OCI-LY1 (cell line): ENCODE measurements at regions not wholly inside any gene's neighbourhood (a gene's known extent, or its start where the extent isn't known, plus 50 kb on each side); places are given as distances from the start of the nearest gene placed in this dataset.

Source experiments
- H2AFZ ChIP-seq: fragments of 200-600 bp; sonication (generic), shearing (Covaris generic); 2 replicates; pipeline ENCODE4 v1.6.0; 2014; ENCODE audit warnings: antibody characterized with exemption, mild to moderate bottlenecking, low read length
- H3F3A ChIP-seq: fragments of 200-600 bp; sonication (generic), shearing (Covaris generic); 2 replicates; pipeline ENCODE4 v1.6.0; 2014; ENCODE audit warnings: mild to moderate bottlenecking, antibody characterized with exemption, low read length, moderate library complexity; ENCODE audit not compliant: insufficient read depth
- H3K27ac ChIP-seq: fragments of 200-600 bp; sonication (generic); 2 replicates; pipeline ENCODE4 v1.5.1; 2014; ENCODE audit warnings: low read length, mixed run types, mild to moderate bottlenecking, low read depth; ENCODE audit not compliant: poor library complexity, severe bottlenecking
- H3K27me3 ChIP-seq: fragments of 200-600 bp; sonication (generic); 2 replicates; pipeline ENCODE4 v1.6.0; 2014; ENCODE audit warnings: antibody characterized with exemption, mild to moderate bottlenecking, low read length, moderate library complexity; ENCODE audit not compliant: insufficient read depth
- H3K36me3 ChIP-seq: fragments of 200-600 bp; sonication (generic); 2 replicates; pipeline ENCODE4 v1.6.1; 2014; ENCODE audit warnings: mild to moderate bottlenecking, antibody characterized with exemption, low read length, moderate library complexity, mixed read lengths; ENCODE audit not compliant: insufficient read depth
- H3K4me1 ChIP-seq: fragments of 200-600 bp; sonication (generic); 2 replicates; pipeline ENCODE4 v1.5.1; 2014; ENCODE audit warnings: mild to moderate bottlenecking, low read length, moderate library complexity; ENCODE audit not compliant: insufficient read depth, severe bottlenecking
- H3K4me2 ChIP-seq: fragments of 200-600 bp; sonication (generic), shearing (Covaris generic); 2 replicates; pipeline ENCODE4 v1.6.1; 2014; ENCODE audit warnings: low read length
- H3K4me3 ChIP-seq: fragments of 200-600 bp; sonication (generic); 2 replicates; pipeline ENCODE4 v1.5.1; 2014; ENCODE audit warnings: low read length, low read depth, mild to moderate bottlenecking, mixed read lengths; ENCODE audit not compliant: poor library complexity, severe bottlenecking
- H3K79me2 ChIP-seq: fragments of 200-600 bp; shearing (Covaris generic); 2 replicates; pipeline ENCODE4 v1.6.1; 2016; ENCODE audit warnings: mixed run types, low read length, mixed read lengths; ENCODE audit not compliant: insufficient read depth
- H3K9ac ChIP-seq: fragments of 200-600 bp; sonication (generic), shearing (Covaris generic); 2 replicates; pipeline ENCODE4 v1.6.1; 2014; ENCODE audit warnings: mild to moderate bottlenecking, low read length, mixed read lengths
- H3K9me2 ChIP-seq: fragments of 200-600 bp; sonication (generic), shearing (Covaris generic); 2 replicates; pipeline ENCODE4 v1.6.1; 2014; ENCODE audit warnings: low read depth, mild to moderate bottlenecking, low read length, mixed read lengths
- H3K9me3 ChIP-seq: fragments of 200-600 bp; shearing (Covaris generic); 2 replicates; pipeline ENCODE4 v1.6.1; 2014; ENCODE audit warnings: low read length, mixed read lengths
- H4K20me1 ChIP-seq: fragments of 200-600 bp; sonication (generic), shearing (Covaris generic); 2 replicates; pipeline ENCODE4 v1.6.0; 2016; ENCODE audit warnings: mild to moderate bottlenecking, low read length; ENCODE audit not compliant: insufficient read depth
- EZH2 ChIP-seq: fragments of 200-600 bp; sonication (generic), shearing (Covaris generic); IDR thresholded peaks from 2 replicates; pipeline ENCODE4 v1.8.0; 2017; ENCODE audit warnings: borderline replicate concordance, mixed run types, mild to moderate bottlenecking, antibody characterized with exemption, low read length, moderate library complexity, mixed read lengths
- TF ChIP-seq, protein P1 (sequence below): fragments of 200-600 bp; sonication (generic), shearing (Covaris generic); IDR thresholded peaks from 2 replicates; pipeline ENCODE4 v1.5.1; 2017; ENCODE audit warnings: mild to moderate bottlenecking, antibody characterized with exemption, low read length, moderate library complexity, mixed read lengths

DNA sequence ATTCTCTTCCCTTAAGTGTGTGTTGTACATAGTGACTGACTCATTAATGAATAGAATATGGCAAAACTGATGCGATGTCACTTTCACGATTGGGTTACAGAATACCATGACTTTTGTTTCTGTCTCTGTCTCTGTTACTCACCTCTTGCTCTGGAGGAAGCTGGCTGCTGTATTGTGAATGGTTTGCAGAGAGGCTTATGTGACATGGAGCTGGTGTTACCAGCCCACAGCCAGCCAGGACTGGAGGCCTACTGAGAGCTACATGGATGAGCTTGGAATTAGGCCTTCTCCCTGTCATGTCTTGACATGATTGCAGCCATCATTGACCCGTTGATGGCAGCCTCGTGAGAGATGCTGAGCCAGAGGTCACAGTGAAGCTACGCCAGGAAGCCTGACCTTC, 161.9 kb downstream of the TAF11L14 start:
- Histone ChIP-seq H3K4me3 (no peak overlapping the region), H3K27ac (no peak overlapping the region), H3K4me1 (no peaks in the 10 kb centered on the region), H3K79me2 (no peaks in the 10 kb centered on the region), H3K4me2 (no peak overlapping the region), H2AFZ (no peak overlapping the region), H3K9me2 (no peaks in the 10 kb centered on the region), H3K9ac (no peak overlapping the region), H3K9me3 (no peaks in the 10 kb centered on the region), H3K36me3 (no peaks in the 10 kb centered on the region; the same call in 1 of the 2 replicates), H4K20me1 (no peaks in the 10 kb centered on the region), H3K27me3 (no peaks in the 10 kb centered on the region), H3F3A (no peaks in the 10 kb centered on the region)
- no peak for TF ChIP-seq EZH2
- TF ChIP-seq, protein P1, sequence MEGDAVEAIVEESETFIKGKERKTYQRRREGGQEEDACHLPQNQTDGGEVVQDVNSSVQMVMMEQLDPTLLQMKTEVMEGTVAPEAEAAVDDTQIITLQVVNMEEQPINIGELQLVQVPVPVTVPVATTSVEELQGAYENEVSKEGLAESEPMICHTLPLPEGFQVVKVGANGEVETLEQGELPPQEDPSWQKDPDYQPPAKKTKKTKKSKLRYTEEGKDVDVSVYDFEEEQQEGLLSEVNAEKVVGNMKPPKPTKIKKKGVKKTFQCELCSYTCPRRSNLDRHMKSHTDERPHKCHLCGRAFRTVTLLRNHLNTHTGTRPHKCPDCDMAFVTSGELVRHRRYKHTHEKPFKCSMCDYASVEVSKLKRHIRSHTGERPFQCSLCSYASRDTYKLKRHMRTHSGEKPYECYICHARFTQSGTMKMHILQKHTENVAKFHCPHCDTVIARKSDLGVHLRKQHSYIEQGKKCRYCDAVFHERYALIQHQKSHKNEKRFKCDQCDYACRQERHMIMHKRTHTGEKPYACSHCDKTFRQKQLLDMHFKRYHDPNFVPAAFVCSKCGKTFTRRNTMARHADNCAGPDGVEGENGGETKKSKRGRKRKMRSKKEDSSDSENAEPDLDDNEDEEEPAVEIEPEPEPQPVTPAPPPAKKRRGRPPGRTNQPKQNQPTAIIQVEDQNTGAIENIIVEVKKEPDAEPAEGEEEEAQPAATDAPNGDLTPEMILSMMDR, result no peak

DNA sequence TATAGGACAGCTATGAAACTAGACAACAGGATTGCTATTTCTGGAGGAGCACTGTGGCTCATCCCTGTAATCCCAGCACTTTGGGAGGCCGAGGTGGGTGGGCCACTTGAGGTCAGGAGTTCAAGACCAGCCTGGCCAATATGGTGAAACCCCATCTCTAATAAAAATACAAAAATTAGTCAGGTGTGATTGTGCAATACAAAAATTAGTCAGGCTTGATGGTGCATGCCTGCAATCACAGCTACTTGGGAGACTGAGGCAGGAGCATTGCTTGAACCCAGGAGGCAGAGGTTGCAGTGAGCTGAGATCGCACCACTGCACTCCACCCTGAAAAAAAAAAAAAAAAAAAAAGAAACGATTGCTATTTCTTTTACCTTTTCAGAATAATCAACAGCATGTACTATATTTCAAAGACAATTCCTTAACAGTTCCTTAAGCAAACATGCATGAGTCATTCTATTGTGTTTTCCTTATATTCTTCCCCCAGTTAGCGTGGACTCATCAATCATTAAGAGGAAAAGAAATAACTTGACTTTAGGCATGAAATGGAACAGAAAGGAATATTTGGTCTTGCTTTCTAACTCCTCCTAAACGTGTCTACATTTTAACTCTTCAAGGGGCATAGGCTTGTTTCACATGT, 162.6 kb downstream of the TAF11L14 start:
- no peaks in the 10 kb centered on the region; the same call in 1 of the 2 replicates for H3K36me3 ChIP-seq
- no peaks in the 10 kb centered on the region for H3K9me2 ChIP-seq
- H3K4me3 ChIP-seq, result no peak overlapping the region
- H2AFZ ChIP-seq, result no peak overlapping the region
- no peaks in the 10 kb centered on the region for H4K20me1 ChIP-seq
- no peaks in the 10 kb centered on the region for H3K4me1 ChIP-seq
- H3K4me2 ChIP-seq, result no peak overlapping the region
- no peak for TF ChIP-seq EZH2
- no peak overlapping the region for H3K27ac ChIP-seq
- H3K79me2 ChIP-seq, result no peaks in the 10 kb centered on the region
- H3F3A ChIP-seq, result no peaks in the 10 kb centered on the region
- no peak overlapping the region for H3K9ac ChIP-seq
- no peaks in the 10 kb centered on the region for H3K27me3 ChIP-seq
- H3K9me3 ChIP-seq, result no peaks in the 10 kb centered on the region

DNA sequence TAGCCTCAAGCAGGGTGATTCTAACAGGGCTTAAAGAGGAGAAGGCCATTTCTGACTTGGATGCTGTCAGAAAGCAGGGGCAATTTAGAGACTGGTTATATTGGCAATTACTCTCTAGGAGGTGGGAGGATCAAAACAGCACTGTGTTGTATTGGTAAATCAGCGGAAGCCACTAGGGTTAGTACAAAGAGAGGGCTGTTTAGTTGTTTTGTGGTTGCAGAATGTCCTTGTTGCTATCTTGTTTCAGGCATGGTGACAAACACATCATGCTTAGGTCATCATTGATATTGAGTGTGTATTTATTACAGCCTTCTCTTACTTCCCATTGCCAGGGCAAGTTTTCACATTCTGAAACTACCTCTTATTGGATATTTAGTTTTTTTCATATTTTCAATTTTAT, 165.3 kb downstream of the TAF11L14 start:
- Histone ChIP-seq H3K9me2 (no peaks in the 10 kb centered on the region), H3K27ac (no peak overlapping the region), H3K36me3 (no peaks in the 10 kb centered on the region), H3K4me1 (no peaks in the 10 kb centered on the region), H3K4me2 (no peak overlapping the region), H2AFZ (no peak overlapping the region), H3K9ac (no peak overlapping the region), H3K27me3 (no peaks in the 10 kb centered on the region), H3F3A (no peaks in the 10 kb centered on the region), H3K9me3 (no peaks in the 10 kb centered on the region), H4K20me1 (no peaks in the 10 kb centered on the region), H3K4me3 (no peak overlapping the region), H3K79me2 (no peaks in the 10 kb centered on the region)
- TF ChIP-seq, protein P1, result no peak
- no peak for TF ChIP-seq EZH2

DNA sequence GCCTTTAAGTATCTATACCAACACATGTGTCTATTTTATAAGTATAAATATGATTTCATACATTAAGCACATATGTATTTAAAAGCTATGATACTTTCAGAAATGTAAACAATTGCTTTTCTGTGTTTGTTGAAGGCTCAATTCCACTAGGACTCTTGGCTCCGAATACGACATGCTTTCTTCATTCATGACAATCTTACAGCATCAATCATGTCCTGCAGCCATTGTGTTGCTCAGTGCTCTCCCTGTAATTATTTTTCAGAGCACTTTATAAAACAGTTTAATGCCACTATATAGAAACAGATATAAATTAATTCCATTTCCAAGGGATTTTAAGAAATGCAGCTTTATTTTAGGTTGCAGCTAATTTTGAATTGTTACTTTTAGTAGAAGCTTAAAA, 167.3 kb downstream of the TAF11L14 start:
- no peak overlapping the region for H3K9ac ChIP-seq
- H3K4me3 ChIP-seq, result no peak overlapping the region
- H3K27me3 ChIP-seq, result no peaks in the 10 kb centered on the region
- H3K36me3 ChIP-seq, result no peaks in the 10 kb centered on the region
- H2AFZ ChIP-seq, result no peak overlapping the region
- no peaks in the 10 kb centered on the region for H3K79me2 ChIP-seq
- TF ChIP-seq EZH2, result no peak
- TF ChIP-seq, protein P1, result no peak
- no peak overlapping the region for H3K4me2 ChIP-seq
- no peaks in the 10 kb centered on the region for H3K9me3 ChIP-seq
- H4K20me1 ChIP-seq, result no peaks in the 10 kb centered on the region
- no peak overlapping the region for H3K27ac ChIP-seq
- H3K4me1 ChIP-seq, result no peaks in the 10 kb centered on the region
- H3F3A ChIP-seq, result no peaks in the 10 kb centered on the region
- no peaks in the 10 kb centered on the region for H3K9me2 ChIP-seq
